SKM-1 (cell line): ENCODE measurements at regions not wholly inside any gene's neighbourhood (a gene's known extent, or its start where the extent isn't known, plus 50 kb on each side); places are given as distances from the start of the nearest gene placed in this dataset.

ENCODE experiments used
- DNase-seq: peaks from one replicate; lab custom pipeline; 2025; ENCODE audit not compliant: unreplicated experiment; lab: John Stamatoyannopoulos, UW

- no peak for DNase-seq
These were observed 271.4 kb upstream of the C11orf87 start for GRCh38 chr11:109150581-109150980.

- DNase-seq, result no peak
These were observed 268.2 kb upstream of the C11orf87 start for GRCh38 chr11:109153836-109154235.

- no peak for DNase-seq
These were observed 266.7 kb upstream of the C11orf87 start for GRCh38 chr11:109155291-109155690.

- no peak for DNase-seq
These were observed 257.0 kb upstream of the C11orf87 start for GRCh38 chr11:109165035-109165434.

- no peak for DNase-seq
These were observed 255.5 kb upstream of the C11orf87 start for GRCh38 chr11:109166441-109166840.

GRCh38 chr11:109173504-109173903, 248.5 kb upstream of the C11orf87 start:
- DNase-seq, result no peak

GRCh38 chr11:109184376-109184775, 237.6 kb upstream of the C11orf87 start:
- no peak for DNase-seq

- no peak for DNase-seq
These were observed 229.1 kb upstream of the C11orf87 start for GRCh38 chr11:109192864-109193263.

GRCh38 chr11:109193880-109194279, 228.1 kb upstream of the C11orf87 start:
- no peak for DNase-seq

- no peak for DNase-seq
These were observed 226.0 kb upstream of the C11orf87 start for GRCh38 chr11:109196016-109196415.

GRCh38 chr11:109197656-109198055, 224.3 kb upstream of the C11orf87 start:
- no peak for DNase-seq

GRCh38 chr11:109203176-109203575, 218.8 kb upstream of the C11orf87 start:
- DNase-seq, result no peak

GRCh38 chr11:109205312-109205711, 216.7 kb upstream of the C11orf87 start:
- DNase-seq, result no peak

GRCh38 chr11:109208121-109208520, 213.9 kb upstream of the C11orf87 start:
- no peak for DNase-seq

GRCh38 chr11:109209572-109209971, 212.4 kb upstream of the C11orf87 start:
- DNase-seq, result no peak

GRCh38 chr11:109221190-109221589, 200.8 kb upstream of the C11orf87 start:
- no peak for DNase-seq

- DNase-seq, result no peak
These were observed 199.2 kb upstream of the C11orf87 start for GRCh38 chr11:109222761-109223160.

- DNase-seq, result no peak
These were observed 198.5 kb upstream of the C11orf87 start for GRCh38 chr11:109223451-109223850.

GRCh38 chr11:109229682-109230081, 192.3 kb upstream of the C11orf87 start:
- no peak for DNase-seq

- no peak for DNase-seq
These were observed 185.8 kb upstream of the C11orf87 start for GRCh38 chr11:109236188-109236587.

GRCh38 chr11:109236696-109237095, 185.3 kb upstream of the C11orf87 start:
- no peak for DNase-seq

GRCh38 chr11:109237636-109238035, 184.4 kb upstream of the C11orf87 start:
- no peak for DNase-seq

- no peak for DNase-seq
These were observed 179.9 kb upstream of the C11orf87 start for GRCh38 chr11:109241988-109242536.

- DNase-seq, result no peak
These were observed 174.9 kb upstream of the C11orf87 start for GRCh38 chr11:109247071-109247470.
